HL-60 (cell line): ENCODE measurements at regions not wholly inside any gene's neighbourhood (a gene's known extent, or its start where the extent isn't known, plus 50 kb on each side); places are given as distances from the start of the nearest gene placed in this dataset.

Experiments
- DNase-seq, 2 experiments: peaks; one replicate each; pipeline ENCODE4 v3.0.0-alpha.2; 2010 to 2020; ENCODE audit warnings: low read depth in 1 of 2, low spot score in 1 of 2
- H3K27ac ChIP-seq: fragments of 250-450 bp; sonication (Bioruptor Pico); replicated peaks from 2 replicates; pipeline ENCODE4 v1.5.1; 2020; ENCODE audit warnings: mild to moderate bottlenecking, moderate library complexity
- H3K27me3 ChIP-seq: fragments of 250-450 bp; sonication (Bioruptor Pico); 2 replicates; pipeline ENCODE4 v1.5.1; 2021; ENCODE audit warnings: mild to moderate bottlenecking, moderate library complexity; ENCODE audit not compliant: insufficient read depth, poor library complexity, severe bottlenecking
- H3K4me3 ChIP-seq: replicated peaks from 2 replicates; pipeline ENCODE4 v1.5.1; 2011; ENCODE audit warnings: mild to moderate bottlenecking, control low read depth, low read length; ENCODE audit not compliant: insufficient read depth
- GABPA ChIP-seq: IDR thresholded peaks from 2 replicates; pipeline ENCODE4 v1.6.1; 2012; ENCODE audit warnings: low read depth
- POLR2AphosphoS5 ChIP-seq: IDR thresholded peaks from 2 replicates; pipeline ENCODE4 v1.6.1; 2012; ENCODE audit warnings: low read depth
- SPI1 ChIP-seq: IDR thresholded peaks from 2 replicates; pipeline ENCODE4 v1.6.1; 2012; ENCODE audit warnings: low read depth, mild to moderate bottlenecking, borderline replicate concordance
- TF ChIP-seq, protein P1 (sequence below): IDR thresholded peaks from 2 replicates; pipeline ENCODE4 v1.6.1; 2012; ENCODE audit warnings: low read depth; ENCODE audit not compliant: insufficient replicate concordance
- TF ChIP-seq, protein P2 (sequence below): IDR thresholded peaks from one replicate; pipeline ENCODE4 v1.5.1; 2011; ENCODE audit warnings: low read length, control low read depth, inconsistent platforms; ENCODE audit not compliant: insufficient read depth

DNA sequence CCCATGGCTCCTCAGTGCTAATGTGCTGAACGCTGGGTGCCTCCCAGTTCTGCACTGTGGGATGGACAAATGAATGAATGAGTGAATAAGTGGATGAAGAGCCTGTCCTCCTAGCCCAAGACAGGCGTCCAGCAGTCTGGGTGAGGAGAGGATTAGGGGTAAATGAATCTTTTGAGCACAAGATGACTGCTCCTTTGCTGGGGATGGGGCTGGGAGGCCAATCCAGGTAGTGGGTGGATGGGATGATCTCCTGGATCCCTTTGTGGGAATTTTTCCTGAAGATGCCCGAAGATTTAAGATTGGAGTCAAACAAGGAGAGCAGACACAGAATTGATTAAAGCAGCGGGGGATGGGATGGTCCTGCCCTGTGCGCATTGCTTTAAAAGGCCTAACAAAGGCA, 65.3 kb upstream of the MLN start:
- TF ChIP-seq, protein P1, sequence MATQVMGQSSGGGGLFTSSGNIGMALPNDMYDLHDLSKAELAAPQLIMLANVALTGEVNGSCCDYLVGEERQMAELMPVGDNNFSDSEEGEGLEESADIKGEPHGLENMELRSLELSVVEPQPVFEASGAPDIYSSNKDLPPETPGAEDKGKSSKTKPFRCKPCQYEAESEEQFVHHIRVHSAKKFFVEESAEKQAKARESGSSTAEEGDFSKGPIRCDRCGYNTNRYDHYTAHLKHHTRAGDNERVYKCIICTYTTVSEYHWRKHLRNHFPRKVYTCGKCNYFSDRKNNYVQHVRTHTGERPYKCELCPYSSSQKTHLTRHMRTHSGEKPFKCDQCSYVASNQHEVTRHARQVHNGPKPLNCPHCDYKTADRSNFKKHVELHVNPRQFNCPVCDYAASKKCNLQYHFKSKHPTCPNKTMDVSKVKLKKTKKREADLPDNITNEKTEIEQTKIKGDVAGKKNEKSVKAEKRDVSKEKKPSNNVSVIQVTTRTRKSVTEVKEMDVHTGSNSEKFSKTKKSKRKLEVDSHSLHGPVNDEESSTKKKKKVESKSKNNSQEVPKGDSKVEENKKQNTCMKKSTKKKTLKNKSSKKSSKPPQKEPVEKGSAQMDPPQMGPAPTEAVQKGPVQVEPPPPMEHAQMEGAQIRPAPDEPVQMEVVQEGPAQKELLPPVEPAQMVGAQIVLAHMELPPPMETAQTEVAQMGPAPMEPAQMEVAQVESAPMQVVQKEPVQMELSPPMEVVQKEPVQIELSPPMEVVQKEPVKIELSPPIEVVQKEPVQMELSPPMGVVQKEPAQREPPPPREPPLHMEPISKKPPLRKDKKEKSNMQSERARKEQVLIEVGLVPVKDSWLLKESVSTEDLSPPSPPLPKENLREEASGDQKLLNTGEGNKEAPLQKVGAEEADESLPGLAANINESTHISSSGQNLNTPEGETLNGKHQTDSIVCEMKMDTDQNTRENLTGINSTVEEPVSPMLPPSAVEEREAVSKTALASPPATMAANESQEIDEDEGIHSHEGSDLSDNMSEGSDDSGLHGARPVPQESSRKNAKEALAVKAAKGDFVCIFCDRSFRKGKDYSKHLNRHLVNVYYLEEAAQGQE, result no peak
- TF ChIP-seq, protein P2, sequence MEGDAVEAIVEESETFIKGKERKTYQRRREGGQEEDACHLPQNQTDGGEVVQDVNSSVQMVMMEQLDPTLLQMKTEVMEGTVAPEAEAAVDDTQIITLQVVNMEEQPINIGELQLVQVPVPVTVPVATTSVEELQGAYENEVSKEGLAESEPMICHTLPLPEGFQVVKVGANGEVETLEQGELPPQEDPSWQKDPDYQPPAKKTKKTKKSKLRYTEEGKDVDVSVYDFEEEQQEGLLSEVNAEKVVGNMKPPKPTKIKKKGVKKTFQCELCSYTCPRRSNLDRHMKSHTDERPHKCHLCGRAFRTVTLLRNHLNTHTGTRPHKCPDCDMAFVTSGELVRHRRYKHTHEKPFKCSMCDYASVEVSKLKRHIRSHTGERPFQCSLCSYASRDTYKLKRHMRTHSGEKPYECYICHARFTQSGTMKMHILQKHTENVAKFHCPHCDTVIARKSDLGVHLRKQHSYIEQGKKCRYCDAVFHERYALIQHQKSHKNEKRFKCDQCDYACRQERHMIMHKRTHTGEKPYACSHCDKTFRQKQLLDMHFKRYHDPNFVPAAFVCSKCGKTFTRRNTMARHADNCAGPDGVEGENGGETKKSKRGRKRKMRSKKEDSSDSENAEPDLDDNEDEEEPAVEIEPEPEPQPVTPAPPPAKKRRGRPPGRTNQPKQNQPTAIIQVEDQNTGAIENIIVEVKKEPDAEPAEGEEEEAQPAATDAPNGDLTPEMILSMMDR, result no peak
- TF ChIP-seq GABPA (no peak), SPI1 (no peak), POLR2AphosphoS5 (no peak)
- Histone ChIP-seq H3K4me3 (no peak overlapping the region), H3K27ac (no peak overlapping the region), H3K27me3 (peaks cover 11% of the 10 kb centered on the region)
- no peak for DNase-seq

- Histone ChIP-seq H3K27ac (no peak overlapping the region), H3K4me3 (no peak overlapping the region), H3K27me3 (peaks cover 7% of the 10 kb centered on the region)
- TF ChIP-seq GABPA, result no peak
- TF ChIP-seq SPI1, result no peak
- no peak for TF ChIP-seq POLR2AphosphoS5
- DNase-seq, result no peak
Measured at GRCh38 chr6:33868141-33868540, 64.3 kb upstream of the MLN start.

GRCh38 chr6:33865478-33866077, 61.8 kb upstream of the MLN start:
- Histone ChIP-seq H3K4me3 (no peak overlapping the region), H3K27ac (no peak overlapping the region), H3K27me3 (peaks cover 5% of the 10 kb centered on the region)
- TF ChIP-seq, protein P1, result no peak
- TF ChIP-seq GABPA, result no peak
- TF ChIP-seq POLR2AphosphoS5, result no peak
- TF ChIP-seq, protein P2, result no peak
- no peak for TF ChIP-seq SPI1
- DNase-seq, result no peak

GRCh38 chr6:33863723-33864440, 60.1 kb upstream of the MLN start:
- Histone ChIP-seq H3K4me3 (no peak overlapping the region), H3K27me3 (peaks cover 21% of the 10 kb centered on the region), H3K27ac (no peak overlapping the region)
- TF ChIP-seq, protein P2, result no peak
- no peak for TF ChIP-seq GABPA
- TF ChIP-seq, protein P1, result no peak
- TF ChIP-seq SPI1, result no peak
- TF ChIP-seq POLR2AphosphoS5, result no peak
- no peak for DNase-seq
